IPS DF 6.9 (cell line): ENCODE measurements at regions not wholly inside any gene's neighbourhood (a gene's known extent, or its start where the extent isn't known, plus 50 kb on each side); places are given as distances from the start of the nearest gene placed in this dataset.

ENCODE experiments used
- DNase-seq: peaks from one replicate; pipeline ENCODE4 v3.0.0-alpha.2; 2013; ENCODE audit warnings: low read depth, low spot score
- H3K27ac ChIP-seq: one replicate; pipeline ENCODE4 v1.5.1; 2013; ENCODE audit warnings: low read length, control low read depth
- H3K27me3 ChIP-seq: 2 replicates; pipeline ENCODE4 v1.6.1; 2013; ENCODE audit warnings: mild to moderate bottlenecking, low read length; ENCODE audit not compliant: control insufficient read depth, insufficient read depth
- H3K36me3 ChIP-seq: 2 replicates; pipeline ENCODE4 v1.6.1; 2013; ENCODE audit warnings: low read length; ENCODE audit not compliant: control insufficient read depth, insufficient read depth
- H3K4me1 ChIP-seq: 2 replicates; pipeline ENCODE4 v1.6.1; 2013; ENCODE audit warnings: low read length; ENCODE audit not compliant: control insufficient read depth, insufficient read depth
- H3K4me3 ChIP-seq: 2 replicates; pipeline ENCODE4 v1.5.1; 2013; ENCODE audit warnings: mild to moderate bottlenecking, low read length
- H3K9me3 ChIP-seq: 2 replicates; pipeline ENCODE4 v1.6.1; 2013; ENCODE audit warnings: low read length, inconsistent platforms; ENCODE audit not compliant: control insufficient read depth, insufficient read depth
- WGBS: extraction: QIAGEN DNeasy Blood & Tissue Kit; methylation state at CpG from one replicate; pipeline ENCODE4 v1.1.7; 2013; ENCODE audit warnings: mixed read lengths, missing lambda C conversion rate; ENCODE audit not compliant: insufficient read length, insufficient coverage; 5-methylcytosine and 5-hydroxymethylcytosine counted together

- Histone ChIP-seq H3K27ac (no peak overlapping the region), H3K4me3 (no peak overlapping the region), H3K36me3 (no peaks in the 10 kb centered on the region), H3K9me3 (no peaks in the 10 kb centered on the region), H3K4me1 (no peaks in the 10 kb centered on the region), H3K27me3 (no peaks in the 10 kb centered on the region)
- WGBS, result no CpG with 5 or more reads among the region's 5 CpGs
- no peak for DNase-seq
Observed at GRCh38 chr3:148599481-148599880, 98.2 kb upstream of the AGTR1 start.

- Histone ChIP-seq H3K27ac (no peak overlapping the region), H3K36me3 (no peaks in the 10 kb centered on the region), H3K4me1 (no peaks in the 10 kb centered on the region)
Observed at GRCh38 chr3:148600440-148600839, 97.3 kb upstream of the AGTR1 start.

GRCh38 chr3:148600902-148601765 lies 96.6 kb upstream of the AGTR1 start:
- H3K9me3 ChIP-seq, result no peaks in the 10 kb centered on the region
- H3K27me3 ChIP-seq, result no peaks in the 10 kb centered on the region
- H3K36me3 ChIP-seq, result no peaks in the 10 kb centered on the region
- no peak overlapping the region for H3K4me3 ChIP-seq
- no CpG with 5 or more reads among the region's 4 CpGs for WGBS
- DNase-seq, result no peak
- H3K27ac ChIP-seq, result no peak overlapping the region
- H3K4me1 ChIP-seq, result no peaks in the 10 kb centered on the region

More at GRCh38 chr3:148600440-148600839, 97.3 kb upstream of the AGTR1 start:
- no peak for DNase-seq
- no CpG with 5 or more reads among the region's 1 CpG for WGBS
- no peaks in the 10 kb centered on the region for H3K27me3 ChIP-seq
- H3K4me3 ChIP-seq, result no peak overlapping the region
- no peaks in the 10 kb centered on the region for H3K9me3 ChIP-seq

- no peak for DNase-seq
- H3K27ac ChIP-seq, result no peak overlapping the region
- no CpG with 5 or more reads among the region's 3 CpGs for WGBS
Observed at GRCh38 chr3:148601766-148602685, 95.7 kb upstream of the AGTR1 start.

GRCh38 chr3:148604270-148605085 lies 93.2 kb upstream of the AGTR1 start:
- H3K9me3 ChIP-seq, result no peaks in the 10 kb centered on the region
- H3K27ac ChIP-seq, result no peak overlapping the region
- H3K4me1 ChIP-seq, result no peaks in the 10 kb centered on the region
- no peak overlapping the region for H3K4me3 ChIP-seq
- H3K36me3 ChIP-seq, result no peaks in the 10 kb centered on the region
- no peak for DNase-seq
- H3K27me3 ChIP-seq, result no peaks in the 10 kb centered on the region
- no CpG with 5 or more reads among the region's 9 CpGs for WGBS

More at GRCh38 chr3:148601766-148602685, 95.7 kb upstream of the AGTR1 start:
- no peaks in the 10 kb centered on the region for H3K27me3 ChIP-seq
- H3K4me1 ChIP-seq, result no peaks in the 10 kb centered on the region
- no peak overlapping the region for H3K4me3 ChIP-seq
- no peaks in the 10 kb centered on the region for H3K9me3 ChIP-seq
- no peaks in the 10 kb centered on the region for H3K36me3 ChIP-seq

GRCh38 chr3:148605521-148605920 lies 92.2 kb upstream of the AGTR1 start:
- Histone ChIP-seq H3K4me1 (no peaks in the 10 kb centered on the region), H3K4me3 (no peak overlapping the region), H3K27ac (no peak overlapping the region), H3K27me3 (no peaks in the 10 kb centered on the region), H3K9me3 (no peaks in the 10 kb centered on the region), H3K36me3 (no peaks in the 10 kb centered on the region)
- DNase-seq, result no peak

GRCh38 chr3:148606979-148607378 lies 90.7 kb upstream of the AGTR1 start:
- Histone ChIP-seq H3K27ac (no peak overlapping the region), H3K36me3 (no peaks in the 10 kb centered on the region)
- DNase-seq, result no peak

GRCh38 chr3:148607491-148607890 lies 90.2 kb upstream of the AGTR1 start:
- Histone ChIP-seq H3K4me3 (no peak overlapping the region), H3K9me3 (no peaks in the 10 kb centered on the region), H3K4me1 (no peaks in the 10 kb centered on the region), H3K27ac (no peak overlapping the region), H3K36me3 (no peaks in the 10 kb centered on the region), H3K27me3 (no peaks in the 10 kb centered on the region)
- no peak for DNase-seq
- no CpG with 5 or more reads among the region's 1 CpG for WGBS

More at GRCh38 chr3:148606979-148607378, 90.7 kb upstream of the AGTR1 start:
- Histone ChIP-seq H3K4me1 (no peaks in the 10 kb centered on the region), H3K9me3 (no peaks in the 10 kb centered on the region), H3K27me3 (no peaks in the 10 kb centered on the region), H3K4me3 (no peak overlapping the region)

GRCh38 chr3:148612278-148612677 lies 85.4 kb upstream of the AGTR1 start:
- H3K9me3 ChIP-seq, result no peaks in the 10 kb centered on the region
- no peaks in the 10 kb centered on the region for H3K27me3 ChIP-seq
- no peak for DNase-seq
- no peak overlapping the region for H3K4me3 ChIP-seq
- H3K27ac ChIP-seq, result no peak overlapping the region
- no CpG with 5 or more reads among the region's 1 CpG for WGBS
- no peaks in the 10 kb centered on the region for H3K4me1 ChIP-seq
- no peaks in the 10 kb centered on the region for H3K36me3 ChIP-seq

GRCh38 chr3:148615382-148615781 lies 82.3 kb upstream of the AGTR1 start:
- Histone ChIP-seq H3K27me3 (no peaks in the 10 kb centered on the region), H3K27ac (no peak overlapping the region)
- WGBS, result no CpG with 5 or more reads among the region's 3 CpGs

More at GRCh38 chr3:148615382-148615781, 82.3 kb upstream of the AGTR1 start:
- Histone ChIP-seq H3K36me3 (no peaks in the 10 kb centered on the region), H3K4me3 (no peak overlapping the region), H3K4me1 (no peaks in the 10 kb centered on the region), H3K9me3 (no peaks in the 10 kb centered on the region)
- no peak for DNase-seq
